Kidney (tissue), 13 donors: ENCODE measurements at regions not wholly inside any gene's neighbourhood (a gene's known extent, or its start where the extent isn't known, plus 50 kb on each side); places are given as distances from the start of the nearest gene placed in this dataset.

Experiments used
- DNase-seq, 5 donors: peaks; one replicate each; pipeline ENCODE4 v3.0.0-alpha.2; 2013 to 2020
- FAIRE-seq: peaks from 2 replicates; lab custom pipeline; 2012; peaks lifted over from hg19 to GRCh38; lab: Jason Lieb, UNC
- H3K27ac ChIP-seq, 2 donors: one replicate each; pipeline ENCODE4 v1.7.0; 2013; ENCODE audit warnings: low read depth in 2 of 2, low read length in 2 of 2, inconsistent platforms in 1 of 2
- H3K27me3 ChIP-seq: one replicate; pipeline ENCODE4 v1.7.1; 2013; ENCODE audit warnings: low read length, inconsistent platforms; ENCODE audit not compliant: control insufficient read depth, insufficient read depth
- H3K36me3 ChIP-seq, 3 donors: one replicate each; pipeline versions ENCODE4 v1.7.0 to v1.7.1; 2013; ENCODE audit warnings: low read length in 3 of 3, control low read depth in 1 of 3, inconsistent platforms in 1 of 3; ENCODE audit not compliant: insufficient read depth in 3 of 3, control insufficient read depth in 2 of 3
- H3K4me1 ChIP-seq, 3 donors: one replicate each; pipeline versions ENCODE4 v1.7.0 to v1.7.1; 2013; ENCODE audit warnings: low read length in 3 of 3, inconsistent platforms in 1 of 3, low read depth in 1 of 3; ENCODE audit not compliant: control insufficient read depth in 2 of 3, insufficient read depth in 2 of 3
- H3K4me3 ChIP-seq, 3 donors: one replicate each; pipeline versions ENCODE4 v1.7.0 to v1.8.1; 2013; ENCODE audit warnings: low read length in 3 of 3, control low read depth in 1 of 3, inconsistent platforms in 1 of 3
- H3K9ac ChIP-seq, 3 donors: one replicate each; pipeline versions ENCODE4 v1.7.0 to v1.7.1; 2013; ENCODE audit warnings: low read length in 3 of 3, control low read depth in 1 of 3, inconsistent platforms in 1 of 3
- H3K9me3 ChIP-seq, 3 donors: one replicate each; pipeline versions ENCODE4 v1.7.0 to v1.7.1; 2013; ENCODE audit warnings: low read length in 3 of 3, control low read depth in 1 of 3, inconsistent platforms in 1 of 3; ENCODE audit not compliant: control insufficient read depth in 2 of 3, insufficient read depth in 1 of 3
- CTCF ChIP-seq: IDR thresholded peaks from 3 replicates; pipeline ENCODE4 v1.5.1; 2012; ENCODE audit warnings: mild to moderate bottlenecking, moderate library complexity, borderline replicate concordance; ENCODE audit not compliant: insufficient read depth; ENCODE audit errors: extremely low read depth
- intact Hi-C: fragments of 100-400 bp; cut with DNase I; formaldehyde crosslinking; loops from one replicate; pipeline ENCODE4 v1.11.1; 2022
- donor health status: control.
- donor health status: control.
- donor health status: control.
- donor health status: control.
- donor health status: control.
- donor health status: DM: yes; HTN: yes; CAD: no.
- donor health status: Normal renal cell carcinoma (clear cell type).

GRCh38 chr3:194929578-194929960 lies 243.9 kb downstream of the FAM43A start:
- no peaks in the 10 kb centered on the region for H3K27me3 ChIP-seq
- no peak overlapping the region for H3K9ac ChIP-seq
- H3K4me3 ChIP-seq, result no peak overlapping the region
- no peak overlapping the region for H3K27ac ChIP-seq
- DNase-seq, result no peak
- intact Hi-C loops, result no loop called here
- H3K9me3 ChIP-seq, result no peaks in the 10 kb centered on the region
- no peak for FAIRE-seq
- TF ChIP-seq CTCF, result no peak
- H3K36me3 ChIP-seq, result no peaks in the 10 kb centered on the region
- peaks cover 0 to 13% (median 11%) of the 10 kb centered on the region in 3 donors for H3K4me1 ChIP-seq

GRCh38 chr3:194930377-194931204 lies 244.9 kb downstream of the FAM43A start:
- H3K27ac ChIP-seq, result peak overlapping the region; percentile 32 to 73
- TF ChIP-seq CTCF, result no peak
- DNase-seq (peak in 4 of 5 donors; percentile 36 to 84 (median 56)), FAIRE-seq (no peak)
- H3K4me3 ChIP-seq, result no peak overlapping the region
- H3K36me3 ChIP-seq, result no peaks in the 10 kb centered on the region
- no peaks in the 10 kb centered on the region for H3K9me3 ChIP-seq
- H3K27me3 ChIP-seq, result no peaks in the 10 kb centered on the region
- intact Hi-C loops, result no loop called here
- H3K9ac ChIP-seq, result no peak overlapping the region
- peaks cover 0 to 13% (median 11%) of the 10 kb centered on the region in 3 donors for H3K4me1 ChIP-seq

DNA sequence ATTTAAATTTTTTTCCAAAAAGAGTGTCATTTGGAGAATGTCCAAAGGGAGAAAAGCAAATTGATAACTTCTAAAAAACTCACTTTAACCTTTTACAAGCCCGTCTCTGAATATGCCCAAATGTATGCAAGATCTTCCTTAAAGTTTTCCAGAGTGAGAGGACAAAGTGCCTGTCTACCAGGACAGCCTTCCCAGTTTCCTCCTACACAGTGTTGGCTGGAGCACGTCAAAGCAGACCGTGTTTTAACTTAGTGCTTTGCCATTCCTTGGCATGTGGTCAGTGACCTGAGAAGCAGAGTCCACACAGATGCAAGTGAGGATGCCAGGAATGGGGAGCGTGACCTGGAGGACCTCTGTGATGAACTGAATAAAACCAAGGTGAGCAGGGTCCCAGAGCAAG lies 245.7 kb downstream of the FAM43A start:
- peaks cover 0 to 13% (median 11%) of the 10 kb centered on the region in 3 donors for H3K4me1 ChIP-seq
- FAIRE-seq, result no peak
- no peaks in the 10 kb centered on the region for H3K36me3 ChIP-seq
- intact Hi-C loops, result no loop called here
- H3K4me3 ChIP-seq, result no peak overlapping the region
- no peak overlapping the region for H3K9ac ChIP-seq
- H3K27me3 ChIP-seq, result no peaks in the 10 kb centered on the region
- H3K9me3 ChIP-seq, result no peaks in the 10 kb centered on the region
- no peak for DNase-seq
- peak overlapping the region in 1 of 2 donors; percentile 32 for H3K27ac ChIP-seq
- no peak for TF ChIP-seq CTCF

GRCh38 chr3:194931865-194932264 lies 246.2 kb downstream of the FAM43A start:
- Histone ChIP-seq H3K36me3 (no peaks in the 10 kb centered on the region), H3K9me3 (no peaks in the 10 kb centered on the region), H3K4me3 (no peak overlapping the region), H3K9ac (no peak overlapping the region), H3K27me3 (no peaks in the 10 kb centered on the region), H3K4me1 (peaks cover 0 to 13% (median 11%) of the 10 kb centered on the region in 3 donors), H3K27ac (peak overlapping the region in 1 of 2 donors; percentile 32)
- FAIRE-seq (no peak), DNase-seq (no peak)
- TF ChIP-seq CTCF, result no peak
- intact Hi-C loops, result no loop called here
